ENCODE measurements at regions not wholly inside any gene's neighbourhood (a gene's known extent, or its start where the extent isn't known, plus 50 kb on each side); places are given as distances from the start of the nearest gene placed in this dataset.

- TF ChIP-seq CTCF (IDR thresholded peaks at IDR 0.05; ENCODE audit: low read length) (no peak), EZH2 (IDR thresholded peaks at IDR 0.05; ENCODE audit: borderline replicate concordance, low read length) (no peak)
- Histone ChIP-seq H3K4me3 (ENCODE audit: low read depth, low read length, poor library complexity, severe bottlenecking) (no peak overlapping the region), H3K4me2 (ENCODE audit: low read length) (no peak overlapping the region), H2AFZ (ENCODE audit: low read length) (no peak overlapping the region), H3K9me3 (ENCODE audit: low read length) (no peaks in the 10 kb centered on the region), H3K27ac (ENCODE audit: low read depth, low read length, poor library complexity, severe bottlenecking) (no peak overlapping the region), H3K27me3 (ENCODE audit: insufficient read depth, low read length) (no peaks in the 10 kb centered on the region), H3K79me2 (ENCODE audit: insufficient read depth, low read length) (no peaks in the 10 kb centered on the region), H3F3A (ENCODE audit: insufficient read depth, low read length) (no peaks in the 10 kb centered on the region), H3K4me1 (ENCODE audit: insufficient read depth, low read length, severe bottlenecking) (no peaks in the 10 kb centered on the region), H3K9me2 (ENCODE audit: low read depth, low read length) (no peaks in the 10 kb centered on the region), H4K20me1 (ENCODE audit: insufficient read depth, low read length) (no peaks in the 10 kb centered on the region), H3K9ac (ENCODE audit: low read length) (no peak overlapping the region), H3K36me3 (ENCODE audit: insufficient read depth, low read length) (no peaks in the 10 kb centered on the region)
Observed at GRCh38 chr11:81975261-81975900, 758.3 kb downstream of the FAM181B start.

- no peaks in the 10 kb centered on the region for H3K79me2 ChIP-seq (ENCODE audit: insufficient read depth, low read length)
- no peak for TF ChIP-seq EZH2 (IDR thresholded peaks at IDR 0.05; ENCODE audit: borderline replicate concordance, low read length)
- no peak for TF ChIP-seq CTCF (IDR thresholded peaks at IDR 0.05; ENCODE audit: low read length)
- H3F3A ChIP-seq (ENCODE audit: insufficient read depth, low read length) = no peaks in the 10 kb centered on the region
- no peaks in the 10 kb centered on the region for H3K4me1 ChIP-seq (ENCODE audit: insufficient read depth, low read length, severe bottlenecking)
- no peaks in the 10 kb centered on the region for H4K20me1 ChIP-seq (ENCODE audit: insufficient read depth, low read length)
- no peaks in the 10 kb centered on the region for H3K36me3 ChIP-seq (ENCODE audit: insufficient read depth, low read length)
- no peak overlapping the region for H2AFZ ChIP-seq (ENCODE audit: low read length)
- H3K27me3 ChIP-seq (ENCODE audit: insufficient read depth, low read length) = no peaks in the 10 kb centered on the region
- no peak overlapping the region for H3K4me3 ChIP-seq (ENCODE audit: low read depth, low read length, poor library complexity, severe bottlenecking)
- H3K9me3 ChIP-seq (ENCODE audit: low read length) = no peaks in the 10 kb centered on the region
- no peak overlapping the region for H3K9ac ChIP-seq (ENCODE audit: low read length)
- H3K4me2 ChIP-seq (ENCODE audit: low read length) = no peak overlapping the region
- no peak overlapping the region for H3K27ac ChIP-seq (ENCODE audit: low read depth, low read length, poor library complexity, severe bottlenecking)
- H3K9me2 ChIP-seq (ENCODE audit: low read depth, low read length) = no peaks in the 10 kb centered on the region
Observed at GRCh38 chr11:81970886-81971285, 762.8 kb downstream of the FAM181B start.

GRCh38 chr11:81967242-81967641 is 766.4 kb downstream of the FAM181B start:
- no peaks in the 10 kb centered on the region for H3K36me3 ChIP-seq (ENCODE audit: insufficient read depth, low read length)
- no peaks in the 10 kb centered on the region for H3F3A ChIP-seq (ENCODE audit: insufficient read depth, low read length)
- H3K9me3 ChIP-seq (ENCODE audit: low read length) = no peaks in the 10 kb centered on the region
- H3K4me2 ChIP-seq (ENCODE audit: low read length) = no peak overlapping the region
- TF ChIP-seq CTCF (IDR thresholded peaks at IDR 0.05; ENCODE audit: low read length) (no peak), EZH2 (IDR thresholded peaks at IDR 0.05; ENCODE audit: borderline replicate concordance, low read length) (no peak)
- no peaks in the 10 kb centered on the region for H4K20me1 ChIP-seq (ENCODE audit: insufficient read depth, low read length)
- H3K27ac ChIP-seq (ENCODE audit: low read depth, low read length, poor library complexity, severe bottlenecking) = no peak overlapping the region
- H3K4me1 ChIP-seq (ENCODE audit: insufficient read depth, low read length, severe bottlenecking) = no peaks in the 10 kb centered on the region
- no peaks in the 10 kb centered on the region for H3K79me2 ChIP-seq (ENCODE audit: insufficient read depth, low read length)
- no peaks in the 10 kb centered on the region for H3K9me2 ChIP-seq (ENCODE audit: low read depth, low read length)
- no peaks in the 10 kb centered on the region for H3K27me3 ChIP-seq (ENCODE audit: insufficient read depth, low read length)
- H2AFZ ChIP-seq (ENCODE audit: low read length) = no peak overlapping the region
- no peak overlapping the region for H3K4me3 ChIP-seq (ENCODE audit: low read depth, low read length, poor library complexity, severe bottlenecking)
- H3K9ac ChIP-seq (ENCODE audit: low read length) = no peak overlapping the region

Data from OCI-LY1 (cell line).